NCI-H2029 (cell line): ENCODE measurements at regions not wholly inside any gene's neighbourhood (a gene's known extent, or its start where the extent isn't known, plus 50 kb on each side); places are given as distances from the start of the nearest gene placed in this dataset.

Experiments used
- DNase-seq: peaks from one replicate; lab custom pipeline; 2025; lab: John Stamatoyannopoulos, UW

DNA sequence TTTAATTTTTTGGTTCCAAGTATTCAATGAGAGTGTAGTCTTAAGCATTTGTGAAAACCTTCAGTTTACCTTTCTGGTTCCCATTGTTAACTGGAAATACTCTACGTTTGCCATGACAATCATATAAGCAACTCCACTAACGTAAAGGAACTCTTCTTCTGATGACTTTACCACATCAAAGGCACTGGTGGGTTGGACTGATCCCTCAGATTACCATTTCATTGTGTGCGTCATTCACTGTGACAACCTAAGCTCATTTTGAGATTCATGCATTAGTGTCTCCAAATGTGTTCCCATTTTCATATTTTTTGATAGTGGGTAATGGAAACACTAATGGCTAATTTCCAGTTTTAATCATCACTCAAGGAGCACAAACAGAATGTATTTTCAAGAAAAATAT, 119.9 kb upstream of the COL1A2 start:
- DNase-seq, result no peak

DNA sequence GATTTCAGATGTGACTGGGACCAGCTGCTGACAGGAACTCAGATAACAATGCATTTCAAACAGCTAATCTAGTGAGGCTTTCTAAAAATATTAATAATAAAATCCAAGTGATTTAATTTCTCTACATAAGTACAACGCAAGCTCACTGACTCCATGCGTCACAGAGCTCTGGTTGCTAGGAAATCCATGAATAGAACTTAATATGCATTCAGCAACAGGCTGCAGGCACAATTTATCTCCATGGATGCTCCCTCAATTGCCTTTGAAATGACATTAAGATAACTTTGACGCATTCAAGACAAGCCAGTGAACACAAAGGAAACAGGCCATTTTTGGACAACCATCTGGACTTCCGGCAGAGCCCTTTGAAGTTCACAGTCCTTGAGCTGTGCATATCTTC, 118.7 kb upstream of the COL1A2 start:
- no peak for DNase-seq

DNA sequence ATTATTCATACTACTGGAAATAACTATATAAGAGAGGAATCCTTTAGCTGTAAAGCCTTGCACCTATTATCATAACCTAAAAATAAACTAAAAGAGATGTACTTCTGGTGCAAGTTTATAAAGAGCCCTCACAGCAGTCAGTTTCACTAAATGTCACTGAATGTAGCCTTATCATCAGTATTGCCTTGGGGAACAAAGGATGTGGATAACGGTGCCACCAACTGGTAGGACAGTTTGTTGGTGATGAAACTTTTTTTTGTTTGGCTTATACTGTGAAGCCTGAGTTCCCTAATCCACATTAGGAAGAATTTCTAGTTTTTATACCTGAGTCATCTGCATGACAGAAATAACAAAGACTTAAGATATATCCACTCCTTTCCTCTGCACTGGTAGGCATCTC, 117.9 kb upstream of the COL1A2 start:
- DNase-seq, result no peak

DNA sequence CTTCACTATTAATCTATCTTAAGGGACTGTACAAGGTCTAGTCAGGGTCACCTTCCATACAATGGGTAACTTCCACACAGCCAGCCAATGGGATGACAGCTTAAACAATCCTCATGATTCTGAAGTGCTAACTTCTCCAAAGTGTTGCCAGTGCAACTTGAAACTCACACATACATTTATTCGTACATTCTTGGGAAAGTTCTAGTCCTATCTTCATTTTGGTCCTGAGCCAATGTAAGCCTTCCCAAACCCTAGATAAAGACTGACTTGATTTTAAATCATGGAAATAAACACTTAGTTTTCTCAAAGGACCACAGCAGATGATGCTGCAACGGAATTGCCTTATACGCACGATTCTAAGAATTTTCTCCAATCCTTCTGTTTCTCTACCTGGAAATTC, 117.5 kb upstream of the COL1A2 start:
- no peak for DNase-seq

DNA sequence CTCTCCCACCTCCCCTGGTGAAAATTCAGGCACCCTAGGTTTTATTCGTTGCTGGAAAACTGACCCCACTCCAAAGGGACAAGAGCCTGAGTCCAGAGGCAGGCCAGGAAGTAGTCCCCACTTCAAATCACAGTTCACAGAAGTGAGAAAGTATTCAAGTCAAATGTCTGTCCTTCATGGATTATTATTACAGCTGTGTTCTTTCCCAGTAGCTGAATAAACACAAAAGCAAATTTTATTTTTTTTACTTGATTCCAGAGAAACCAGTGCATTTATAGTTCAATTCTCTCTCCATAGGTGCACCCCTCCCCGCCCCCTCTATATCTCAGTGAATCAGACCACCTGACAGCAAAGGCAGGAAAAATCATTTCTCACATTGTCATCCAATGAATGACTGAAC, 113.8 kb upstream of the COL1A2 start:
- no peak for DNase-seq

DNA sequence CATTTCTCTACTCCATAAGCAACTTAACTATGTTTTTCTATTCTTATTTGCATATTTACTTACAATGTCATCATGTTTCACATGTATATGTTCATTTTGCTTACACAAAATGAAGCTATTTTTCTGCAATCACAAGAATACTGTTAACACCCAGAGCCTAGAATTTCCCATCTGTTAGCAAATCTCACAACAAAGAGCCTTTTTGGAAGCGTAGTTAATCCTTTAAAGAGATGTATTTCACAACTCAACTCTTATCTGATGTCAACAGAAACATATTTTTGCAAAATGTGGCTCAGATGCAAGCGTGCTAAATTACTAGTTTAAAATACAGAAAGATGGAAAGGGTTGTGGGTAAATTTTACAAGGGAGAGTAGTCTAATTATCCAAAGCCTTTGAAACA, 110.6 kb upstream of the COL1A2 start:
- no peak for DNase-seq

DNA sequence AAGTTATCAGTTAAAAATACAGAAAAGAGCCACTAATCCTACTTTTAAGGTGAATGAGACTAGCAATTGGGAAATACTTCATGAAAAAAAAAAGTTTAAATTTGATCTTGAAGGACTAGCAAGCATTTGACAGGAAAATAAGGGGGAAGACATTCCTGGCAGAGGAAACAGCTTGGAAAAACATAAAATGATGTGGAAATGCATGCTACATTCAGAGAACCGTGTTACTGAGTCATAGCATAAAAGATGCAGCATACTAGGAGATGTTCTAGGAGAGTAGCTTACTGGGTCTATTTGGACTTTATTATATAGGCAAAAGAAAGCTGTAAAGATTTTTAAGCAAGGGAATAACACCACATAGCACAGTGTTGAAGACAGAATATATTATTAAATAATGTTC, 108.6 kb upstream of the COL1A2 start:
- no peak for DNase-seq

DNA sequence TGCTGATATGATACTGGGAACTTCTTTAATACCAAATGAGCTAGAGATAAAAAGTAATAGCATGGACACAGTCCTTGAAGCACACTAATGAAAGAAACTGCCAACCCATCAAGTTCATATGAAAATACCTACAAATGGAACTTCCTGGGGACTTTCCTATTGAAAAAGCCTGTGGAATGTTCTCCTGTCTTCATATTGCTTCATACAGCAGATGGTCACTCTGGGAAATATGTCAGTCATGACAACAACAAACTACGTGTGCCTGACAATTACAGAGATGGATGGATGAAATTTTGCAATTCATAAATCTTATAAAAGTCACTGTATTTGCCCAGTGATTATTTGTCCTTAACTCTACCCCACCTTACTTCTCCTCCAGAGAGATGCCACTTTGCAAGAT, 106.6 kb upstream of the COL1A2 start:
- no peak for DNase-seq

DNA sequence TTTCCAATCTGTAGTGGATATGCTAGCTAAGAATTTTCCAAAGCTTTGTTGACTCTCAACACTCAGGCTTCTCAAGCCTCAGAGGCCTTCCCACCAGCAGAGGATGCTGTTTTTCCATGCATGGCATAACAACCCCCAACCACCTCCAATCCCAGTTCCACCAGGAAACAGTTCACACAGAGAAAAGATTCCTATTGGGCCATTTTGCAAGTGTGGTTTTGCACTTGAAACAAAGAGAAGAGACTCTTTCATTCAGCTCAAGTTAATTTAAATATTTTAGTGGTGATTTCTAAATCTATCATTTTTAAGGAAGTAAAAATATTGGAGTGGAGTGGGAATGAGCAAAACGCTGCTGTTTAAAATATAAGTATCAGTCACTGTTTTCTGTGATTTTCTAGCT, 105.6 kb upstream of the COL1A2 start:
- DNase-seq, result peak; percentile 61

DNA sequence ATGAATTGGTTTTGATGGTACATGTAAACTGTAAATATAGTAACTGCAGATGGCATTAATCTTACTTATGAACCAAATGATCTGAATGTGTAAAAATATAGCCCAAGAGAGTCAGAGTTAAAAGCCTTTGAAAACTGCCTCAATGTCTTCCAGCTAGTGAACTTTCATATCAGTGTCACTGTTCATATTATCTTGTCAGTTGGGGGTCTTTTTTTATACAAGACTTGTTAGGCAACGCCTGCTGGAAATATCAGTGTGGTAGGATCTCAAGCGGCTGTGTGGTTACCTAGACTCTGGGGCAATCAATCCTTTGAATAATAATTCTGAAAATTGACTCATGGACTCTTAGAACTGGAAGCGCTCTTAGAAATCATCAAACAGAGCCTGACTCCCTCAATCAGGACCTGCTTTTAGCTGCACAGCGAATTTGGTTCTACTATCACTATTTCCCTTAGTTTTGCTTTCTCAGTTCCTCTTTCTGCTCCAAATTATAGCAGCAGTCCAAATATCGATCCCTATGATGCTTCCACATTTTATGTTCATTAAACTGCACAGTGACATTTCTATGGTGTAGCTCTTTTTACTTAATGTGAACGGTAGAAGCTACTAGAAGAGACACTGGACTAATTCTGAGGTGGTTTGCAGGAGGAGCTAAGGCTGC, 100.1 kb upstream of the COL1A2 start:
- no peak for DNase-seq

DNA sequence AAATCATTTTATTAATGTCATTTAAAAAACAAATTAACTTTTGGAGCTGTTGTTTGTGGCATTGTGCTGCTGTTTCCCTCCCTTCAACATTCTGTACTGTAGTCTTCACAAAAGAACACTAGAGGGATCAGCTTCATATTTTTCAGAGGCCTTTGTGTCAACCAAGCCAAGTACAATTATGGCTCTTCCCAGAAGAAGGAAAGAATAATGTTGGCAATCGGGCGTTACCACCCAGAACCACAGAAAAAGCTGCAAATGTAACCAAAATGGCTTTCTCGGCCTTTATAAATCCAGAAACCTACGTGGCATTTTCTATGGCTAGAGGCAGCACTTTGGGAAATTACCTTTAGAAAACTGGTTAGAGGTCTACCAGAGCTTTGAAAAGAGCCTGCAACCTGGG, 98.8 kb upstream of the COL1A2 start:
- DNase-seq, result no peak

DNA sequence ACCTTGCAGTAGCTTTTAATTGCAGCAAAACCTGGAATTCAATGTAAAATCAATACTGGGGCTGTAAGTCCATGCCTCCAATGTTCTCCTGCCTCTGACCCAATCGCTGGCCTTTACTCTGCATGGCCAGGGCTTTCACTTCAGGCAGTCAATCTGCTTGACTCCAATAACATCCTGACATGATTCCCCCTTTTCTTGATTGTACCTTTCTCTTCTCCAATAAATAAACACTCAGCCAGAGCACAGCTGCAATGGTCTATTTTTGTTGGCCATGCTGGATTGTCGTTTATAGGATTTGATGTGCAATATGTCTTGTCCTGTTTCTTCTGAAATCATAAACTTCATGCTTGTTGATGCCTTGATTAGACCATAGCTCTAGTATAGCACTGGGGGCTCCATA, 97.8 kb upstream of the COL1A2 start:
- DNase-seq, result no peak

DNA sequence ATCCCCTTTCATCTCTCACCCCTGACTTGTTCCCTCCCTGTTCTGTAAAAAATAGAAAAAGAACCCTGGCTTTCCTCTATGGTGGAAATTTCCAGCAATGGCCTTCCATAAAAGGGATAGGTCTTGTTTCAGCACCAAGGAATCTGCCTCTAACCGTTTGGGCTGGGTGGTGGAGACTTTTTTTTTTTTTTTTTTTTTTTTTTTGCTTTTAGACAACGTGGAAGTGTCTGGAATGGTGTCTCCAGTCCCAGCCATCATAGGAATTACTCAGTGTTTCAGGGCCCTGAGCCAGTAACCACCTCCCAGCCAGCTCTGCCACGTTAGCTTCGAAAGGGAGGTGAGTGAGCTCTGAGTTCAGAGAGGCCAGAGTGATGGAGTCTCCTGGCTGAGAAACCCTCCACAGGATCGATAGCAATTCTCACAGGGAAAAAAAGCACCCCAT, 97.3 kb upstream of the COL1A2 start:
- DNase-seq, result no peak

DNA sequence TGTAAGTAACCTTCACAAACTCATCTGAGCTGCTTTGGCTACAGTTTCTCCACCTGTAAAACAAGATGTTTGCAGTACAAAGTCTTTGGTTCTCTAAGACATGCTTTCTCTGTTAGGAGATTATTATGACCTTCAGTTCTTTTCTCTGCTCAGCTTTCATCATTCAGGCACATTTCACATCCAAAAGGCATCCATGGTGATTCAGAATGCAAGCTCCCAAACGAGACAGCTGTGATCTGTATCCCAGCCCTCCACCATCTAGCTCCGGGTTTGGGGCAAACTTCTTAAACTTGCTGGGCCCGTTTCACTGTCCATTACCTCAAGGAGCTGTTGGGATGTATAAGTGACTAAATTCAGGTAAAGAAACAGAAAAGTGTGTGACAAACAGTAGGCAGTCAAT, 95.8 kb upstream of the COL1A2 start:
- no peak for DNase-seq

DNA sequence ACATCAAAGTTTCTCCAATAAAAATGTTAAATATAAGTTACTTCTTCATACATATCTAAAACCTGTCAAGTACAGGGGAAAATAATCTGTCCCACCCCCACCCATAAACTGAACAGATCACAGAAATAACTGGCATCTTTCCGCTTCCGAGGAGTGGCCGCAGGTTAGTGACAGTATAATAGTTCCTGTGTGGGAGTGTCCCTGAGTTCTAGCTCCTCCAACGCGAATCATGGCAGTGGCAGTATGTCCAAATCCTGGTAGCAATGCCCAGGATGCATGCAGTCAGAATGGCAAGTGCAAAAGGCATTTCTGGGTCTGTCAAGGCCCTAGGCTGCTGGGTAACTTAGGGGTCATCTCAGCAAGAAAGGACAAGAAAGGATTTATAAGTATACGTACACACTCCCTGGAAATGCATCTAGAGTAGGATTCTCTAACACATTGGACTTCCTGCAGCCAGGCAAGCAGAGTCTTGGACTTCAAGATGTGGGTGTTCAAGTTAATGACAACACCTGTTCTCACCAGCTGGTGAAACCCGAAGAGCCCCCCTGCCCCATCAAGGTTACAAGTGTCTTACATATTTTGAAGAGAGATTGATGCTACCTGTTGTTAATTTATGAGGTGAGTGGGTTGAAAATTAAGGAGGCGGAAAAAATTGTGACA, 94.4 kb upstream of the COL1A2 start:
- no peak for DNase-seq

DNA sequence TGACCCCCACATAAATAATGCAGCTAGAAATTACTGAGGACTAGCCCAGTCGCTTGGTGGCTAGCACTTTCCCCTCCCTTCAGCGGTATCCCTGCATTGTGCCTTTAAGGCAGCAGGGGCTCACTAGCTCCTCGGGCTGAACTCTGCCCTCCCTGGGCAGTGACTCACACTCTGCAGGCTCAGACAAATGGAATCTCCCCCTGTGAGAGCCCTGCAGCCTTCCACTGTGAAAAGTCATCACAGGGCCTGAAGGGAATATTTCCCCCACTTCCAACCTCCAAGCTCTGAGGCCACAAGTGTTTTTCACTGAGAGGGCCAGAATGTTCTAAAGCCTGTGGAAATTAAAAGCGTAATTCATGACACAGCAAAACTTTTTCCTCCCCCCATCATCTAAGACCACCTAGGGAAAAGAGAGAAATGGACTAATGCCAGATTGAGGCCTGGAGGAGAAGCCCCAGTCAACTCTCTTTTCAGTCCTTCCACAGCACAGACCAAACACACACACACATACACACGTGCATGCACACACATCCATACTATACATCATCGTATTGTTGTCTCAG, 93.6 kb upstream of the COL1A2 start:
- DNase-seq, result no peak

DNA sequence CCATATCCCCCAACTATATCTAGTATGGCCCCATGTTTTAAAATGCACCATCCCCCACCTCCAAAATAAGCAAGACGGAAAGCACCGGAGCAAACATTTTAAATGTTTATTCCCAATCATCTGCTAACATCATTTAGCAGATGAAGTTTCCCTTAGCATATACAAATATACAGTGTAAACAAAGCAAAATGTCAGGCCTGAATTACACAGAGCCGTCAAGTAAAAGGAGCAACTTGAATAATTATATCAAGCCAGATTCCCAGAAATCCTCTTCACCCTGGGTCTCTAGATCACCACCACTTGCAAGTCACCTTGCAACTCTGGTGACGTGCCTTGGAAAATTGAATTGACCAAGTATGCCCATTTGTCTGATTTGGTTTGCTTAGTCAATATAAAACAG, 91.6 kb upstream of the COL1A2 start:
- no peak for DNase-seq

DNA sequence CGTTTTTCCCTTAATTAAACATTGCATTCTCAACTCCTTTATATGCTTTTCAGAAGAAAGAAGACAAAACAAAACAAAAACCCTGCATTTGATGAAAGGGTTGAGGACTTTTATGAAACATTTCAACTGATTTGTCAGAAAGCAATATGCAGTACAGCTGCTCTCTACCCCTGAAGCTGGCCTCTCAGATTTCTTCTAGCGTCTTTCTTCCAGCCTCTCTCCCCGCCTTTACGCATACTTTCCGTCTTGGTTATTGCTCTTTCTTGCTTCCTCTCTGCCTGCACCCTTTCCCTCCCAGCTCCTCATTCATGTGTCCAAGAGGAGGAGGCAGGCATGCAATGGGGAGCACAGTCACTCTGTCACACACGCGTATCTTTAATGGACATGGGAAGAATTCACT, 91.0 kb upstream of the COL1A2 start:
- no peak for DNase-seq

DNA sequence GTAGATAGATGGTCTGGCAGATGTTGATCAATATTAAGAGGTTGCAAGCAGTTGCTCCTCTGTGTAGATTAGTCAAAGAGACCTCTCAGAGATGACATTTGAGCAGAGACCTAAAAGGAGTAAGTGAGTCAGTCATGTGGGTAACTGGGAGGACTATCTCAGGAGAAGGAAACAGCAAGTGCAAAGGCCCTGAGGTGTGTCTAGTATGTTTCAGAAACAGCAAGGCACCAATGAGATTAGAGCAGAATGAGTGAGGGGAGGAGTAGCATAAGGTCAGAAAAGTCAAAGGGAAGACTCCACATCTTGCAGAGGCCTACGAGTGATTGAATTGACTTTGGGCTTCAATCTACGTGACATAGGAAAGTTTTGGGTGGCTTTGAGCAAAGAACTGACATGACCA, 89.8 kb upstream of the COL1A2 start:
- DNase-seq, result no peak

DNA sequence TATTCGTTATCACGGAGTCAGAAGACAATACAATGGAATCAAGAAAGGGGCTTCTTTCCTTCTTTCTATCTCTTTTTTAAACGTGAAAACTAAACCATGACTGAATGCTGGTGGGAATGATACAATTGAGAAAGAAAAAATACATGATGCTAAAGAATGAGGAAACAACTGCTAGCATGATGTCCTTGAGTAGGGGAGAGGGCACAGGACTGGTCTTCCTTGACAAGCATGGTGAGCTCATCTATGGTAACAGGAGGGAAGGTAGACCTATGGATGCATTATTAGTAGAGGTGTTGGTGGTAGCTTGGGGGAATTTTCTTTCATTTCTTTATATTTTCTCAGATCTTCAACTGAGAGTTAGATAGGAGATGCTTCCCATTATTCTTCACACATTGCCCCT, 88.9 kb upstream of the COL1A2 start:
- no peak for DNase-seq

DNA sequence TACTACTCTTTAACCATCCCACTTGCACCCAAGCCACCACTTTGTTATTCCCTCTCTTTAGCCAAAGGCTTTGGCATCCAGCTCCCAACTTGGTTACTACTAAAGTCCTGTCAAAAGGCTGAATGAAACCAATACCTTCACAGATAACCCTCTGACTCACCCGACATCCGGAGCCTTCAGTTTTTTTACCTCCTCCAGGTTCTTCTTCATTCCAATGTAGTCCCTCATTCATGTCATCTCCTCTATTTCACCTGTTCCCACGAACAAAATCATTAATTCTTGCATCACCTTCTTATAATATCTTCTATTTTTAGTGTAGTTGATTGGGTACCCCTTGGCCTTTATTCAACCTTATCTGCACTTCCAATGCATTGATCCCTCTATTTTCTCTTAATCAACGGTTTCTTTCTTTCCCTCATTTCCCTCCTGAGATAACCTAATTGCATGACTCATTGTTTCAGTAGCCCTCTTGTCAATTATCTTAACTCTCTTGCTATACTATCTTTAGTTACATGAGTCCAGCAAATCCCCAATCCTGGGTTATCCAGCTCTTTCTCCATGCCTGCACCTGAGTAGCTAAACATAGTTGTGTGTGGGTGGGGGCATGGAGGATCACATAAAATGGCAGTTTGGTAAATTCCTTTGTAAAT, 87.2 kb upstream of the COL1A2 start:
- DNase-seq, result no peak

DNA sequence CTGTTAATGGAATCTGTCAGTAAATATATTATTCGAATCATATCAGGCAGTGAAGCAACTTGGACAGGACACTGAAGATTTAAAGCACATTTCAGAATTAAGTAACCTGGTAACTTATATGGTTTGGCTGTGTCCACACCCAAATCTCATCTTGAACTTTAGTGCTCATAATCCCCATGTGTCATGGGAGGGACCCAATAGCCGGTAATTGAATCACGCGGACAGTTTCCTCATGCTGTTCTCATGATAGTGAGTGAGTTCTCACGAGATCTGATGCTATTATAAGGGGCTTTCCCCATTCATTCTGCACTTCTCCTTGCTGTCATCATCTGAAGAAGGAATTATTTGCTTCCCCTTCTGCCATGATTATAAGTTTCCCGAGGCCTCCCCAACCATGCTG, 83.2 kb upstream of the COL1A2 start:
- no peak for DNase-seq

DNA sequence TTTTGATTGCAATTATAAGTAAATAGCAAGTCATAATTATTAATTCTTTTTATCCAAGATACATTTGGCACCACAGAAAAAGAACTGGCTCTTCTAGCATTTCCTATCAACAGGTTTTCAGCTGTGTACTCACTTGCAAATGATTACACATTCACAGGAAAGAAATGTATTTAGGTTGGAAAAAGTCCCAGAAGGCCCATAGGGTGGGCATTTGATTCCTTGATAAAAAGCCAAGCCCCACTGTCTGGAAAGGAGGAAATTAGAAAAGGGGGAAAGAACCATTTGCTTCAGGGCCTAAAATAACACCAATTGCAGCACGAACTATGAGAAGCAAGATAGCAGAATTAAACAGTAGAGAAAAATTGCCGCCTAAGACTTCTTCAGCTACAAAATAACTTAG, 80.8 kb upstream of the COL1A2 start:
- no peak for DNase-seq
